ENCODE measurements at regions not wholly inside any gene's neighbourhood (a gene's known extent, or its start where the extent isn't known, plus 50 kb on each side); places are given as distances from the start of the nearest gene placed in this dataset.

DNA sequence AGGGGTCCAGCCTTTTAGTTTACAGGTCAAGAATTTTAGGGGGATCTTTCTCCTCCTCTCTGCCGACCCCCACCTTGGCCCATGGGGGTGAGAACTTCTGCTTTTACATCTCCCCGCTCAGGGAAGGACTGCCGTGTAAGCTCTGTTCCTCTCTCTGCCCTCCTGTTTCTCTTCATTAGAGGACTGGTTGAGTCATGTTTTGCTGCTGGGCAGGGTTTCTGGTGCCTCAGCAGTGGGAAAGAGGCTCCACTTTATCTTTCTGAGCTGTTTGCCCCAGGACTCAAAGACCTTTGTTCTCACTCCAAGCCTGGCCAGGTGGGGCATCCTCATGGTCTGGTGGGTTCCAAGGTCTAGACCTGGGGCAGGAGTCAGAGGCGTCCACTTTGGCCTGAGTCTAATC is 93.0 kb downstream of the UTP18 start:
- intact Hi-C loops (cut with micrococcal nuclease; ENCODE audit: unreplicated experiment) (no loop called here), in situ Hi-C loops (cut with MboI) (no loop called here)
- ATAC-seq, result no peak
- BruUV-seq (replicated peaks), result no TSS peak
- no peaks in the 10 kb centered on the region for H3K36me3 ChIP-seq (ENCODE audit: control insufficient read depth in 2 of 2, insufficient read depth in 2 of 2, low read length in 1 of 2)
- 37% methylated on average over 4 of the region's 4 CpGs for WGBS (ENCODE audit: insufficient coverage, insufficient replicate concordance, low lambda C conversion rate, missing lambda C conversion rate)
- ChIA-PET POLR2A (no interaction called here), CTCF (no interaction called here), SMC1A (ENCODE audit: uncharacterized antibody, unreplicated experiment) (no interaction called here), RAD21 (ENCODE audit: unreplicated experiment) (no interaction called here)
- H3K27me3 ChIP-seq (replicated peaks in 1 of 2; ENCODE audit: control insufficient read depth in 2 of 2, insufficient read depth in 2 of 2, low read length in 1 of 2), result peaks cover 2 to 3% of the 10 kb centered on the region in 2 experiments; a peak in 2 of 4 replicates
- no peak for DNase-seq (ENCODE audit: low read depth, low spot score)
- H2AFZ ChIP-seq (ENCODE audit: control insufficient read depth, low read depth, low read length), result no peak overlapping the region
- no peaks in the 10 kb centered on the region for H3K9me3 ChIP-seq (replicated peaks; ENCODE audit: control insufficient read depth, insufficient read depth, low read length)
- H3K4me1 ChIP-seq (ENCODE audit: control insufficient read depth, insufficient read depth, low read length), result no peaks in the 10 kb centered on the region
- no peak overlapping the region for H3K4me3 ChIP-seq
- no peak for FAIRE-seq
- no peak overlapping the region for H3K27ac ChIP-seq (ENCODE audit: control insufficient read depth, insufficient read depth)
- no peak overlapping the region for H3K4me2 ChIP-seq (ENCODE audit: control insufficient read depth, insufficient read depth)
- TF ChIP-seq SMAD5 (IDR thresholded peaks at IDR 0.05; ENCODE audit: low read depth) (no peak), BACH1 (IDR thresholded peaks at IDR 0.05; ENCODE audit: borderline replicate concordance) (no peak), POLR2AphosphoS5 (IDR thresholded peaks at IDR 0.05; ENCODE audit: low read length) (no peak), SREBF1 (IDR thresholded peaks at IDR 0.05; ENCODE audit: low read length) (no peak), TCF12 (IDR thresholded peaks at IDR 0.05; ENCODE audit: low read depth, low read length) (no peak)
- TF ChIP-seq, protein P1, sequence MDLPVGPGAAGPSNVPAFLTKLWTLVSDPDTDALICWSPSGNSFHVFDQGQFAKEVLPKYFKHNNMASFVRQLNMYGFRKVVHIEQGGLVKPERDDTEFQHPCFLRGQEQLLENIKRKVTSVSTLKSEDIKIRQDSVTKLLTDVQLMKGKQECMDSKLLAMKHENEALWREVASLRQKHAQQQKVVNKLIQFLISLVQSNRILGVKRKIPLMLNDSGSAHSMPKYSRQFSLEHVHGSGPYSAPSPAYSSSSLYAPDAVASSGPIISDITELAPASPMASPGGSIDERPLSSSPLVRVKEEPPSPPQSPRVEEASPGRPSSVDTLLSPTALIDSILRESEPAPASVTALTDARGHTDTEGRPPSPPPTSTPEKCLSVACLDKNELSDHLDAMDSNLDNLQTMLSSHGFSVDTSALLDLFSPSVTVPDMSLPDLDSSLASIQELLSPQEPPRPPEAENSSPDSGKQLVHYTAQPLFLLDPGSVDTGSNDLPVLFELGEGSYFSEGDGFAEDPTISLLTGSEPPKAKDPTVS (IDR thresholded peaks at IDR 0.05; ENCODE audit: low read depth, low read length), result no peak
- H4K20me1 ChIP-seq (ENCODE audit: control insufficient read depth, insufficient read depth), result no peaks in the 10 kb centered on the region
- H3K9ac ChIP-seq (ENCODE audit: control insufficient read depth, insufficient read depth, low read length), result no peak overlapping the region
- no peaks in the 10 kb centered on the region for H3K79me2 ChIP-seq (ENCODE audit: control insufficient read depth, insufficient read depth, low read length)

DNA sequence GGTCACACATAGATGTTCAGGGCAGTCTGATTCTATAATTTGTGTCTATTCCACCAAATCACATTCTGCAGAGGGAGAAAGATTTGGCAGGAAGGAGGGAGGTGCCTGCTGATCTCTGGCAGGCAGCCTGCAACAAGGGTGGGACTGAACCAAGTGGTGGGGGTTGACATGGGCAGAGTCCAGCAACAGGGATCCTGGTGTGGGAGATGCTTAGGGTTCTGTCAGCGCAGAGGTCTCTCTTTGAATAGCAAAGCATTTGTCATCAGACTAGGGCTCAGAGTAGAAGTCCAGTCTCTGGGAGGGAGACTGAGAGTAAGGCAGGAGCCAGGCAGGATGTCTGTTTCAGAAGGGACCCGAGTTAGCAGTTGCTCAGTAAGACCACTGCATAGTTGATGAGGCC is 94.6 kb downstream of the UTP18 start:
- POLR2A ChIA-PET, result no interaction called here
- ATAC-seq, result no peak
- Histone ChIP-seq H4K20me1 (ENCODE audit: control insufficient read depth, insufficient read depth) (no peaks in the 10 kb centered on the region), H3K27me3 (replicated peaks in 1 of 2; ENCODE audit: control insufficient read depth in 2 of 2, insufficient read depth in 2 of 2, low read length in 1 of 2) (no peaks in the 10 kb centered on the region; a peak in 1 of 4 replicates), H3K9me3 (replicated peaks; ENCODE audit: control insufficient read depth, insufficient read depth, low read length) (no peaks in the 10 kb centered on the region), H3K4me3 (no peak overlapping the region), H3K4me2 (ENCODE audit: control insufficient read depth, insufficient read depth) (no peak overlapping the region), H3K4me1 (ENCODE audit: control insufficient read depth, insufficient read depth, low read length) (no peaks in the 10 kb centered on the region), H3K79me2 (ENCODE audit: control insufficient read depth, insufficient read depth, low read length) (no peaks in the 10 kb centered on the region), H3K36me3 (ENCODE audit: control insufficient read depth in 2 of 2, insufficient read depth in 2 of 2, low read length in 1 of 2) (no peaks in the 10 kb centered on the region), H3K27ac (ENCODE audit: control insufficient read depth, insufficient read depth) (no peak overlapping the region), H3K9ac (ENCODE audit: control insufficient read depth, insufficient read depth, low read length) (no peak overlapping the region), H2AFZ (ENCODE audit: control insufficient read depth, low read depth, low read length) (no peak overlapping the region)
- FAIRE-seq, result no peak
- SMC1A ChIA-PET (ENCODE audit: uncharacterized antibody, unreplicated experiment), result no interaction called here
- CTCF ChIA-PET, result no interaction called here
- RAD21 ChIA-PET (ENCODE audit: unreplicated experiment), result no interaction called here
- DNase-seq (ENCODE audit: low read depth, low spot score), result no peak
- intact Hi-C loops (cut with micrococcal nuclease; ENCODE audit: unreplicated experiment) (no loop called here), in situ Hi-C loops (cut with MboI) (no loop called here)
- 20% methylated on average over 2 of the region's 2 CpGs for WGBS (ENCODE audit: insufficient coverage, insufficient replicate concordance, low lambda C conversion rate, missing lambda C conversion rate)
- no TSS peak for BruUV-seq (replicated peaks)
- TF ChIP-seq SP1 (IDR thresholded peaks at IDR 0.05; ENCODE audit: low read depth, low read length) (no peak), NR2C2 (IDR thresholded peaks at IDR 0.05; ENCODE audit: borderline replicate concordance, control insufficient read depth, insufficient read length, low read depth) (no peak)
- TF ChIP-seq, protein P2, sequence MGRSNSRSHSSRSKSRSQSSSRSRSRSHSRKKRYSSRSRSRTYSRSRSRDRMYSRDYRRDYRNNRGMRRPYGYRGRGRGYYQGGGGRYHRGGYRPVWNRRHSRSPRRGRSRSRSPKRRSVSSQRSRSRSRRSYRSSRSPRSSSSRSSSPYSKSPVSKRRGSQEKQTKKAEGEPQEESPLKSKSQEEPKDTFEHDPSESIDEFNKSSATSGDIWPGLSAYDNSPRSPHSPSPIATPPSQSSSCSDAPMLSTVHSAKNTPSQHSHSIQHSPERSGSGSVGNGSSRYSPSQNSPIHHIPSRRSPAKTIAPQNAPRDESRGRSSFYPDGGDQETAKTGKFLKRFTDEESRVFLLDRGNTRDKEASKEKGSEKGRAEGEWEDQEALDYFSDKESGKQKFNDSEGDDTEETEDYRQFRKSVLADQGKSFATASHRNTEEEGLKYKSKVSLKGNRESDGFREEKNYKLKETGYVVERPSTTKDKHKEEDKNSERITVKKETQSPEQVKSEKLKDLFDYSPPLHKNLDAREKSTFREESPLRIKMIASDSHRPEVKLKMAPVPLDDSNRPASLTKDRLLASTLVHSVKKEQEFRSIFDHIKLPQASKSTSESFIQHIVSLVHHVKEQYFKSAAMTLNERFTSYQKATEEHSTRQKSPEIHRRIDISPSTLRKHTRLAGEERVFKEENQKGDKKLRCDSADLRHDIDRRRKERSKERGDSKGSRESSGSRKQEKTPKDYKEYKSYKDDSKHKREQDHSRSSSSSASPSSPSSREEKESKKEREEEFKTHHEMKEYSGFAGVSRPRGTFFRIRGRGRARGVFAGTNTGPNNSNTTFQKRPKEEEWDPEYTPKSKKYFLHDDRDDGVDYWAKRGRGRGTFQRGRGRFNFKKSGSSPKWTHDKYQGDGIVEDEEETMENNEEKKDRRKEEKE (IDR thresholded peaks at IDR 0.05), result no peak
- TF ChIP-seq, protein P3, sequence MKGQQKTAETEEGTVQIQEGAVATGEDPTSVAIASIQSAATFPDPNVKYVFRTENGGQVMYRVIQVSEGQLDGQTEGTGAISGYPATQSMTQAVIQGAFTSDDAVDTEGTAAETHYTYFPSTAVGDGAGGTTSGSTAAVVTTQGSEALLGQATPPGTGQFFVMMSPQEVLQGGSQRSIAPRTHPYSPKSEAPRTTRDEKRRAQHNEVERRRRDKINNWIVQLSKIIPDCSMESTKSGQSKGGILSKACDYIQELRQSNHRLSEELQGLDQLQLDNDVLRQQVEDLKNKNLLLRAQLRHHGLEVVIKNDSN (IDR thresholded peaks at IDR 0.05; ENCODE audit: borderline replicate concordance, extremely low read length, insufficient read depth, low read depth, low read length), result no peak

Measured in GM12878 (cell line).